Activated T-helper 2 cell treated with anti-CD3 and anti-CD28 coated beads, Interferon-gamma antibody, Interleukin-2, Interleukin-4, amounts not matched to agents 10 μg/mL and 5 μg/mL and 100 μg/mL, durations not matched to agents 14 hours and 24 hours and 36 hours (primary cell): ENCODE measurements at regions not wholly inside any gene's neighbourhood (a gene's known extent, or its start where the extent isn't known, plus 50 kb on each side); places are given as distances from the start of the nearest gene placed in this dataset.

Experiments used
- DNase-seq: peaks from one replicate; pipeline ENCODE4 v3.0.0; 2021; ENCODE audit warnings: low spot score
- H3K27ac Mint-ChIP-seq: one replicate; pipeline ENCODE4 v1.8.0; 2021; ENCODE audit warnings: mixed read lengths
- H3K27me3 Mint-ChIP-seq: one replicate; pipeline ENCODE4 v1.8.0; 2021; ENCODE audit warnings: low read depth, mixed read lengths
- H3K36me3 Mint-ChIP-seq: one replicate; pipeline ENCODE4 v1.8.0; 2021; ENCODE audit warnings: low read depth, mixed read lengths
- H3K4me1 Mint-ChIP-seq: one replicate; pipeline ENCODE4 v1.8.0; 2021; ENCODE audit warnings: low read depth, mixed read lengths
- H3K4me3 Mint-ChIP-seq: one replicate; pipeline ENCODE4 v1.8.0; 2021; ENCODE audit warnings: low read depth, mild to moderate bottlenecking, moderate library complexity, mixed read lengths
- H3K9me3 Mint-ChIP-seq: one replicate; pipeline ENCODE4 v1.8.0; 2021; ENCODE audit warnings: mixed read lengths
- intact Hi-C: fragments of 100-400 bp; cut with micrococcal nuclease; formaldehyde crosslinking; loops from one replicate; pipeline ENCODE4 v1.15.1; 2023

DNA sequence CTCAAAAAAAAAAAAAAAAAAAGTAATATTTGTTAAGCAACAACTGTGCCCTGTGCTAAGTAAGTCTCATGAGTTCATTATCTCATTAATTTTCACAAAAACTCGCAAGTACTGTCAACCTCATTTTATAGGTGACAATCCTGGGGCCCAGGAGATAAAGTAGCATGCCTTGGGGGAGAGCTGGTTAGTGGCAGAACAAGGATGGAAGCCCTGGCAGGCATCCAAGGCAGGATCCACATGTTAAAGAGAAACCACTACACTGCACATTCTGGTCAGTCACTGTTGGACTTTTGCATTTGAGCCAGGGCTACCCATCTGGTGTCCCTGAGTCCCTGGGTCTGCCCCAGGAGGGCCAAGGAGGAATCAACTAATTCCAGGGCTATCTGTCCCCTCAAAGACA is 54.6 kb downstream of the ZFP36L2 start:
- H3K27ac Mint-ChIP-seq, result peak overlapping the region; percentile 19
- H3K9me3 Mint-ChIP-seq, result no peaks in the 10 kb centered on the region
- H3K4me1 Mint-ChIP-seq, result peaks cover 67% of the 10 kb centered on the region
- intact Hi-C loops, result no loop called here
- DNase-seq, result no peak
- H3K4me3 Mint-ChIP-seq, result no peak overlapping the region
- H3K27me3 Mint-ChIP-seq, result no peaks in the 10 kb centered on the region
- no peaks in the 10 kb centered on the region for H3K36me3 Mint-ChIP-seq

DNA sequence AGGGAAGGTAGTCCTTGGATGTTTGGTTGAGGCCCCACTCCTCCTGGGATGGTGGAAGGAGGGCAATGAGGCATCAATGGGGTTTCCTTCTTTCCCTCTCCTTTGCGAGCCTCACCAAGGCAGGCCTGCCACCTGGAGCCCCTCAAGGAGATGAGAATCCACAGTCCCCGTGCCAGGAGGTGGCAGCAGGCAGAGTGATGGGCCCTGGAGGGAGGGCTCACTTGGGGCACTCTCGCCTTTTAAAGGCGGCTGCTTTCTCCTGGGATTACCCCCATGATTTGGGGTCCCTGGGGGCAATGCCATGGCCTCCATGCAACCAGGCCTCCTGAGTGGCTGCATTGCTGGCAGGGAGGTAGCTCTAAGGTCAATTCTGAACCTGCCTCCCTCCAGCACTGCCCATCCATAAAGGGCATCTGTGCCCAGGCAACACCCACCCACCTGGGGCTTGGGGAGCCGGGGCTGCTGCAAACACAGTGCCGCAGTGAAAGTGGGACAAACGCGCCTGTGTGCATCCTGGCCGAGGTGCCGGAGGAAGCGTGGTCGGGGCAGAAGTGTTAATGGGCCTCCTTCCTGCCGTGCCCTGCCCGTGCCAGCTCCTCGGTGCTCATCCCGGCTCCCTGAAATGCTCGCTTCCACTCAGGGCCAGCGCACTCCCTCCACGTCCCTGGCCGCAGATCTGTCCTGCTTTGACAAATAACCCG is 55.9 kb downstream of the ZFP36L2 start:
- no peaks in the 10 kb centered on the region for H3K27me3 Mint-ChIP-seq
- H3K4me3 Mint-ChIP-seq, result no peak overlapping the region
- H3K4me1 Mint-ChIP-seq, result peaks cover 59% of the 10 kb centered on the region
- no peaks in the 10 kb centered on the region for H3K9me3 Mint-ChIP-seq
- DNase-seq, result no peak
- H3K36me3 Mint-ChIP-seq, result no peaks in the 10 kb centered on the region
- H3K27ac Mint-ChIP-seq, result peak overlapping the region; percentile 70
- intact Hi-C loops, result no loop called here

DNA sequence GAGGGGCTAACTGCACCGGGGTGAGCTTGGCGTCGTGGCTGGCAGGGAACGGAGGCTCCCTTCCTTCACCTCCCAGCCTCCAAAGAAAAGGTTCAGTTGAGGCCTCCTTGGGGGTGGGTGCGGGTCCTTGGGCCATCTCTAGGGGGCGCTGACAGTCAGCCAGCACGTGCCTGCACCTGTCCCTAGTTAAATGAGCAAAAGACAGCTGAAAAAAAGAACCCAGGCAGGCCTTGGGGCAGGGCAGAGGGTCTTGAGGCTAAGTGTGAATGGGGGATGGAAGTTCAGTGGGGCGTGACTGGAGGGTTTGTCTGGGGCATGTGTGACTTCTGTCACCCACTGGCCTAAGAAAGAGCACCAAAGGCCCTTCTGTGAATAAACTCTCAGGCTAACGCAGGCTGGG is 56.4 kb downstream of the ZFP36L2 start:
- Mint-ChIP-seq H3K36me3 (no peaks in the 10 kb centered on the region), H3K4me3 (peak overlapping the region; percentile 13), H3K4me1 (peaks cover 56% of the 10 kb centered on the region), H3K27ac (peak overlapping the region; percentile 70), H3K27me3 (no peaks in the 10 kb centered on the region), H3K9me3 (no peaks in the 10 kb centered on the region)
- peak; percentile 60 for DNase-seq
- intact Hi-C loops, result no loop called here

DNA sequence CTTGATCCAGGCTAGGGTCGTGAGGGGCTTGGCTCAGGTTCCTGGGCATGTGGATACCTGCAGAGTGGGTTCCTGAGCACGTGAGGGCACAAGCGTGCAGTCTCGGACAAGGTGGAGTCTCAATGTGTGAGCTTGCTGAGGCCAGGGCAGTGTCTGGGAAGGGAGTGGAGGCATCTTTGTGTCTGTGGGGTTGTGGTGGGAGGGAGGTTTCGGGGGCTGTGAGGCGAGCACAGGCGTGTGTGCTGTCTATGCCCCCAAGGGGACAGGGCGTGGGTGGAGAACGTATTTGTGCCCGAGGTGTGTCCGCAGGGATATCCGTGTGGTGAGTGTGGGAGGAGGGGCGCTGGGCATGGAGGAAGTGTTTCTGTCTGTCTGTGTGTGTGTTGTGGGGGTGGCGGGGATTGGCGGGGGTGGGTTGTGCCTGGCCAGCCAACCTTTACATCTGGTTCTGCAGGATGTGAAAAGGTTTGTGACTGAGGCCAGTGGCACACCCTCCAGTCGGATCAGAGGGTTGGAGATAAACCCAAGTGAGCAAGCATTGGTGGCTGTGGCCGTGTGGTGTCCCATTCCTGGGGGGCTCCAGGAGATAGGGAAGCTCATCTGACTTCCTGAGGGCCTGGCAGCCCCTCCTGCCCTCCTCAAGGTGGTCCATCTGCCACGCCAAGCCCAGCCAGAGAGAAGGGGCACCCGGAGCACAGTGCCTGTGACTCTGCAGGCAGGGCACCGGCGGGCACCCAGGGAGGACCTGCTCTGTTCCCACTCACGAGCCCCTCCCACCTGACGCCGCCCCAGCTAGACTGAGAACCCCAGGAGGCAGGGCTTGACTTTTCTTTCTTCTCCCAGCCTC is 57.1 kb downstream of the ZFP36L2 start:
- Mint-ChIP-seq H3K36me3 (no peaks in the 10 kb centered on the region), H3K4me3 (peak overlapping the region; percentile 63), H3K27ac (peak overlapping the region; percentile 97), H3K4me1 (peaks cover 53% of the 10 kb centered on the region), H3K9me3 (no peaks in the 10 kb centered on the region), H3K27me3 (no peaks in the 10 kb centered on the region)
- no peak for DNase-seq
- intact Hi-C loops, result no loop called here

- no peaks in the 10 kb centered on the region for H3K9me3 Mint-ChIP-seq
These were observed 58.4 kb downstream of the ZFP36L2 start for GRCh38 chr2:43168016-43168369.

GRCh38 chr2:43165378-43166069 is 60.9 kb downstream of the ZFP36L2 start:
- Mint-ChIP-seq H3K9me3 (no peaks in the 10 kb centered on the region), H3K27ac (no peak overlapping the region), H3K4me1 (peaks cover 39% of the 10 kb centered on the region), H3K27me3 (no peaks in the 10 kb centered on the region), H3K36me3 (no peaks in the 10 kb centered on the region), H3K4me3 (no peak overlapping the region)
- no peak for DNase-seq
- intact Hi-C loops, result no loop called here

More at GRCh38 chr2:43168016-43168369, 58.4 kb downstream of the ZFP36L2 start:
- DNase-seq, result no peak
- intact Hi-C loops, result loop anchor here (1.0 kb wide), 1 partner anchor 9 kb away; no protein-coding TSS in a partner anchor
- Mint-ChIP-seq H3K27me3 (no peaks in the 10 kb centered on the region), H3K4me3 (no peak overlapping the region), H3K27ac (peak overlapping the region; percentile 97), H3K36me3 (no peaks in the 10 kb centered on the region), H3K4me1 (peaks cover 41% of the 10 kb centered on the region)

GRCh38 chr2:43164686-43165085 is 61.7 kb downstream of the ZFP36L2 start:
- DNase-seq, result no peak
- Mint-ChIP-seq H3K27me3 (no peaks in the 10 kb centered on the region), H3K27ac (no peak overlapping the region), H3K4me1 (peaks cover 37% of the 10 kb centered on the region), H3K9me3 (no peaks in the 10 kb centered on the region), H3K36me3 (no peaks in the 10 kb centered on the region), H3K4me3 (no peak overlapping the region)
- intact Hi-C loops, result no loop called here

GRCh38 chr2:43163584-43164270 is 62.7 kb downstream of the ZFP36L2 start:
- intact Hi-C loops, result no loop called here
- DNase-seq, result no peak
- no peaks in the 10 kb centered on the region for H3K9me3 Mint-ChIP-seq
- no peaks in the 10 kb centered on the region for H3K36me3 Mint-ChIP-seq
- no peak overlapping the region for H3K4me3 Mint-ChIP-seq
- no peak overlapping the region for H3K27ac Mint-ChIP-seq
- H3K4me1 Mint-ChIP-seq, result peaks cover 34% of the 10 kb centered on the region
- H3K27me3 Mint-ChIP-seq, result no peaks in the 10 kb centered on the region

- no peaks in the 10 kb centered on the region for H3K27me3 Mint-ChIP-seq
- DNase-seq, result no peak
- H3K36me3 Mint-ChIP-seq, result no peaks in the 10 kb centered on the region
- no peaks in the 10 kb centered on the region for H3K9me3 Mint-ChIP-seq
- no peak overlapping the region for H3K4me3 Mint-ChIP-seq
- peaks cover 35% of the 10 kb centered on the region for H3K4me1 Mint-ChIP-seq
- H3K27ac Mint-ChIP-seq, result no peak overlapping the region
- intact Hi-C loops, result no loop called here
These were observed 64.0 kb downstream of the ZFP36L2 start for GRCh38 chr2:43162511-43162776.

DNA sequence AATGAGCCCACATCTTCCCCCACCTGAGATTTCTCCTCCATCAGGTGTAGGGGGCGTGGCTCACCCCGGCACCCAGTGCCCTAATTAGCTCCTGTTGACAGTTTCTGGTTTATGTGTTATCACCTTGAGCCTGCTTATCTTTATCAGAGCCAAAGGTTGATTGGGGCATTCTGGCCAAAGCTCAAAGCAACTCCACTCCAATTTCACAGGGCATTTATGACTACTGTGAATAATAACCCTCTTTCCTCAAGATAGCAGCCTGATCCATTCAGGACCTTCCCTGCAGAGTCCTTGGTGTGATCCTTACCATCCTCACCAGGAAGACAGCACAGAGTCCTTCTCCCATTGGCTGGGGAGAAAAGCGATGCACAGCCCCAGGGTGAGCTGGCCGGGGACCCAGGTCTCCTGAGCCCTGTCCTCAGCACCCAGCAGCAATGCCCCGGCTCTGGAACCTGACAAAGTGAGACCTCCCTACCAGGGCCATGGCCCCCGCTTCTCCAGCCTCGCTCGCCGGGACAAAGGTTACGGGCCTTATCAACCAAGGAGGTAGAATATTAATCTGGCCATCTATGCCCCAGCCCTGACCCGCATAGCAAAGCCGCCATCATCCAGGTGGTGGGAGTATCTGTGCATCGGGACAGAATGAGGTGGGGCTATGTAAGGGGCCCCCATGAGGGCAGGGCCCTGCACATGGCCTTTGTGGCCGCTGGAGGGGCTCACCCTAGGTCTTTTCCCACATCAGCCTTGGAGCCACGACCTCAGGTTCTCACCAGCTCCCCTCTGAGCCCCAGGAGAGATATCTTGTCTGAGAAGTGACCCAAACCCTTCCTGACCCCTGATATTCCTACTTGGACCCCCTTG is 64.5 kb downstream of the ZFP36L2 start:
- H3K4me1 Mint-ChIP-seq, result peaks cover 37% of the 10 kb centered on the region
- intact Hi-C loops, result no loop called here
- H3K27ac Mint-ChIP-seq, result peak overlapping the region; percentile 26
- DNase-seq, result no peak
- H3K36me3 Mint-ChIP-seq, result no peaks in the 10 kb centered on the region
- H3K27me3 Mint-ChIP-seq, result no peaks in the 10 kb centered on the region
- no peak overlapping the region for H3K4me3 Mint-ChIP-seq
- no peaks in the 10 kb centered on the region for H3K9me3 Mint-ChIP-seq

DNA sequence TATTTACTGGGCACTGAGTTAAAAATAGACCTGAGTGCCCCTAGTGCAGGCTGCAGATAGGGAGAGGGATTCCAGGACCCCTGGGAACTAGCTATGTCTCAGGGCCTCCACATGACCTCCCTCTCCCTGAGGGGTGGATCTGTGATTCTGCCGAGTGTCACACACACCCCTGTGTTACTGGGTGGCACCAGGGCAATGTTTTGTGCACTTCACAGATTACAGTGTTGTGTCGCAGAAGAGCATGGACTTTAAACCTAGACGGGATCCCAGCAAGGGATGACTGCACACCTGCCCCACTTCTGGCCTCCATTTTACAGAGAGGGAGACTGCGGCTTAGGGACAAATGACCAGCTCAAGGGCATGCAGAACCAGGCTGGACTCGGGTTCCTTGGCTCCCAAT is 65.6 kb downstream of the ZFP36L2 start:
- H3K27ac Mint-ChIP-seq, result peak overlapping the region; percentile 99
- H3K27me3 Mint-ChIP-seq, result no peaks in the 10 kb centered on the region
- intact Hi-C loops, result no loop called here
- no peak for DNase-seq
- H3K36me3 Mint-ChIP-seq, result no peaks in the 10 kb centered on the region
- H3K4me3 Mint-ChIP-seq, result no peak overlapping the region
- H3K9me3 Mint-ChIP-seq, result no peaks in the 10 kb centered on the region
- H3K4me1 Mint-ChIP-seq, result peaks cover 37% of the 10 kb centered on the region

- intact Hi-C loops, result loop anchor here (1.0 to 2.0 kb wide), 4 partner anchors 9 to 23 kb away; no protein-coding TSS in a partner anchor
- Mint-ChIP-seq H3K36me3 (no peaks in the 10 kb centered on the region), H3K4me3 (peak overlapping the region; percentile 56), H3K27me3 (no peaks in the 10 kb centered on the region), H3K4me1 (peaks cover 36% of the 10 kb centered on the region), H3K27ac (peak overlapping the region; percentile 99), H3K9me3 (no peaks in the 10 kb centered on the region)
- DNase-seq, result no peak
These were observed 66.6 kb downstream of the ZFP36L2 start for GRCh38 chr2:43159797-43160196.
